ENCODE measurements at regions not wholly inside any gene's neighbourhood (a gene's known extent, or its start where the extent isn't known, plus 50 kb on each side); places are given as distances from the start of the nearest gene placed in this dataset.

DNA sequence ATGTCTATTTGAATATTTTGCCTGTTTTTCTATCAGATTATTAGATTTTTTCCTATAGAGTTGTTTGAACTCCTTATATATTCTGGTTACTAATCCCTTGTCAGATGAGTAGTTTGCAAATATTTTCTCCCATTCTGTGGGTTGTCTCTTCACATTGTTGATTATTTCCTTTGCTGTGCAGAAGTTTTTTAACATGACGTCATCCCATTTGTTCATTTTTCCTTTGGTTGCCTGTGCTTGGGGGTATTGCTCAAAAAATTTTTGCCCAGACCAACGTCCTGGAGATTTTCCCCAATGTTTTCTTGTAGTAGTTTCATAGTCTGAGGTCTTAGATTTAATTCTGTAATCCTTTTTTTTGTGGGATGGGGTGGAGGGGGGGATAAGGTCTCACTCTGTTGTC, 168.7 kb upstream of the NFIA start:
- peak; percentile 23 for DNase-seq

DNA sequence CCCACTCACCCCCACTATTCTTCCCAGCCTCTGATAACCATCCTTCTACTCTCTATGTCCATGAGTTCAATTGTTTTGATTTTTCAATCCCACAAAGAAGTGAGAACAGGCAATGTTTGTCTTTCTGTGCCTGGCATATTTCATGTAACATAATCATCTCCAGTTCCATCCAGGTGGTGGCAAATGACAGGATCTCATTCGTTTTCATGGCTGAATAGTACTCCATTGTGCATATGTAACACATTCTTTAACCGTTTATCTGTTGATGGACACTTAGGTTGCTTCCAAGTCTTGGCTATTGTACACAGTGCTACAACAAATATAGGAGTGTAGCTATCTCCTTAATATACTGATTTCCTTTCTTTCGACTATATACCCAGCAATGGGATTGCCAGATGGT, 169.3 kb upstream of the NFIA start:
- DNase-seq = no peak

DNA sequence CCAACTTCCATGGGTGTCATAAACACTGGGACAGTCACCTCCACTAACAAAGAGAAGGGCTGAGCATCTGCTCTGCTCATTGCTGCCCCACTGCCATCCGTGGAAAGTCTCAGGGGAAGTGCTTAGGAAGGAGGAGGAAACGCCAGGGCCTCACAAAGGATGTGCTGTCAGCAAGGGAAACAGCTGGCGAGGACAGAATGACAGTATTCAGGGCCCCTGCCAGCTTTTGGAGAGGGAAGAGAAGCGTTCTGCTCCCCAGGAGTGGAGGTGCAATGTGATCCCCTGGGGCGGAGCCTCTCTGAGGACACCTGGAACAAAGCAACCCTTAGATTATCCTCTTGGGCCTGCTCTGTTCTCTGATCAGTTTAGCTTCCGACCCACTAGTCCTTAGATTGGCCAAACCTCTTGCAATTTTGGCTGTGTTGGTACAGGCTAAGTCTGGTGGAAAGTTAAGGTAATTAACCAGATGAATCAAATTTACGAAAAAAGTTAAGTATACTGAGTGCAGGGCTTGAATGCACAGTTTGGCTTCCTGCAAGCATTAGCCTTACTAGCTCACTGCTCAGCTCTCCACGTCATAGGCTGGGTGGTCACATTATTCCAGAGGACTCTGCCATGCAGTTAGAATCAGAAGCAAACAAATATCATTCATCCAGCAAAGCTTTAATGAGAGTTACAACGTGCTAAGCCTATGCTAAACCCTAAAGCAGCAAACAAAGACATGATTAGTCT, 170.2 kb upstream of the NFIA start:
- DNase-seq = no peak

DNA sequence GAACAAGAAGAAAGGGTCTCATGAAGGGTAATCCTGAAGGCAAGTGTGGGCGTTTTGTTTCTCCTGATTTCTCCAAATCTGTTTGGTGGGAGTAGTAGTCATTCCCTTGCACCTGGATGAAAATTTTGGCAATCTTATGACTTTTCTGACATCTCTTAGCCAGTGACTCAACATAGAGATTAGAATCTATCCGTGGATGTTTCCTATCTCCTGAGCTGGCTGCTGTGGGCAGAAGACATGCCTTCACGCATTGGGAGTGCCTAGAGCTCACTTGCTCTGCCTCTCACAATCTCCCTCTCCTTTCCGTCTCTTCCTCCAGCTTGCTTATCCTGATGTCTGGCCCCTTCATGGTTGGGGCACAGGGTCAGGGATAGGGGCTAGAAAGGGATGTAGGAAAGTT, 174.2 kb upstream of the NFIA start:
- DNase-seq = no peak

GRCh38 chr1:60906526-60906925, 175.8 kb upstream of the NFIA start:
- DNase-seq = no peak

GRCh38 chr1:60906039-60906438, 176.3 kb upstream of the NFIA start:
- DNase-seq = no peak

GRCh38 chr1:60904099-60904851, 178.1 kb upstream of the NFIA start:
- DNase-seq = peak; percentile 44

DNA sequence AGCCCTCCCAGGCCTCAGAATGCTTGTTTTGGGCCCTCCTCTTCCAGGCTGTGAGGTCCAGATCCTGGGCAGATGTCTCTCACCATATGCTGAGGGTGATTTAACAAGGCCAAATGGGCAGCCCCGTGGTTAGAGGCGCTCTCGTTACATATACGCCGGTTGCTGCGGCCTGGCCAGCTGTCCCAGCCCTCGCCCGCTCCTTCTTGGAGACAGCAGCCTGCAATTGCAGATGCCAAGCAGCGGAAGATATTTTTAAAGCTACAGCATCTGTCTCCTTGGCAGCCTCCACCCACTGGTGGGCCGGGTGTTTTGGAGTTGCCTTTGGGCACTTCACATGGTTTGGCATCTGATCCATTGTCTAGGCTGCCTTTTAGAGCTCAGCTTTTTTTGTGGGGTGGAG, 178.8 kb upstream of the NFIA start:
- no peak for DNase-seq

- DNase-seq = no peak
Observed at GRCh38 chr1:60899464-60899863, 182.9 kb upstream of the NFIA start.

DNA sequence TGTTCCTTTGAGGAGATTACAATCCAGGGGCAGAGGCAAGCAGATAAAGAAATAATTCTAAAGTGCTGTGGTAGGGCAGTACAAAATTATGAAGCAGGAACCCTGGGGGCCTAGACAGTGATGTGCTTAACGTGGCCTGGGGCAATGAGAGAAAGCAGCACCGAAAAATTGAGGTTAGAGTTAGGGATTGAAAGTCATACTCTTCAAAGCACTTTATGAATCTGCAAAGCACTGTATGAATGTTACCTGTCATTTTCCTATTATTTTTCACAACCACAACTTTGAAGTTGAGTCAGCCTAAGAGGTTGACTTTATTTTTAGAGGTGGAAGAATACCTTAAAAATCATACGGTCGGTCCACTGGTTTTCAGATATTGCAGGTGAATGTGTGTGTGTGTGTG, 183.4 kb upstream of the NFIA start:
- no peak for DNase-seq

DNA sequence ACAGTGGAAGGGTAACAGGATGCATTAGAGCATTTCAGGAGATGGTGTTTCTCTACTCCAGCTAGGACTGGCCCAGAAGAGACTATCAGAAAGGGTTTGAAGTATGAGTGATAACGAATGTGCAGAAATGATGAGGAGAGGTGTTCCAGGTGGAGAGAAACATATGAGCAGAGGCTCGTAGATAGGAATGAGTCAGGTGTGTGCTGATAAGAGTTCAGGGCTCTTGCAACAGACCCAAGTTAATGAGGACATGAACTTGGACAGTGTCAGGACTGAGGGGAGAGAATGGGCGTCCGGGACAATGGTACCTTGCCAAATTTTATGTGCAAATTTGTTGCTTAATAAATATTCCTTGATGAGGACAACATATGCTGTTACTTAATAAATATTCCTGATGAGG, 183.9 kb upstream of the NFIA start:
- DNase-seq = no peak

DNA sequence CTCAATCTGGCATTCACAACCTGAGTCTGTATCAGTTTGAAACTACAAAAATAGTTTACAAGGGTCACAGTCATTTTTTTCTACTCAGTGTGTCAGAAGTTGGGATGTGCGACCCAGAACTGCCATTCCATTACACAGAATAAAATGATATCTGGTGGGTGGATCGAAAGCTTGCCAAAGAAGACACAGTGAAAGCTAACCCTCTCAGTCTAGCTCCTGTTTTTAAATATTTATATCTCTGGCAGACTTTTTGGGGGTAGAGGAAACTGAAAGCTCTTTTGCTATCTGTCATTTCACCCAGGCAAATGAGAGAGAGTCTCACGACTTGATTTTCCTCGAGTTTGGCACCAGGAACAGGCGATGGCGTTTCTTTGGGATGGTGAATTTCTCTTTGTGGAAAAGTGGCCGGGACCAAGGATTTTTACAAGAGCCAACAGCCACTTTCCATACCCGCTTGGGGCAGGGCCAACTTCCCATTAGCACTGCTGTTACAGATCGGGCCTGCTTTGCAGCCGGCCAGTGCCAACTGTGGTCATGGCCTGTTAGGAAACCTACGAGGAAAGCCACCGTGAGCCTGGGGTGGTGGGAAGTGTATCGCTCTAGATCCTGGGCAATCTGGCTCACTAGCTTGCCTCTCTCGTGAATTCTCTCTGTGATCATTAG, 185.5 kb upstream of the NFIA start:
- DNase-seq = no peak

DNA sequence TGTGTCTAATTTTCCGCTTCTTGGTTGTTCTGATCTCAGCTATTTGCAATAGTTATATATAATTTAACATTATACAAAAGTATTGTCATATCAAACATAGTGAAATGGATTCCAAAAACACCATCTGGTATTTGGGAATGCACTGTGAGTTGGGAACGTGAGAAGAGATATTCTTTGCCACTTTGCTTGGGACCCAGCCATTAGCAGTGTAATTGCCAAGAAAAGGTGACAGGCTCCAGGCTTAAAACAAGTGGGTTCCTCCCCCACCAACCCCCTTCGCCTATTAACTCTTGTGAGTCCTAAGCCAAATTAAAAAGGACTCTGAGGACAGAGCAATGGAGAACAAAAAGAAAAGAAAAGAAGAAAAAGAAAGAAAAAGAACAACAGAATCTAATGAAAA, 186.7 kb upstream of the NFIA start:
- DNase-seq = no peak

DNA sequence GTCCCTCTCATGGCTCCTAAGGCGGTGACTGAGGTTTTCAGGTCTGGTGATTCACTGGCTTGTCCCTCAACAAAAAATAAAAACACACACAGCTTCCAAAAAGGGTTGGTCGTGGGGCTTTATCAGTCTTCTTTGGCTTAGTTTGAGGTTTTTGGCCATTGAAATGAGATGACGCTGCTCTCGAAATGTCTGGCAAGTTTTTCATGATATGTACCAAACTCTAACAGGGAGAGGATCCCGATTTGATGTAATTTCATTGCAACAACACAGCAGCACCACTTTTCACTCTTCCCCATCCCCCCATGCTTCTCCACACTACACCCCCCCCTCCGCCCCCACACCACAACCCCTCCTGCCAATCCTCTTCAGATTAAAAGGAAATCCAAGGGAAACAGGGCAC, 187.1 kb upstream of the NFIA start:
- DNase-seq = no peak

- no peak for DNase-seq
Observed at GRCh38 chr1:60894741-60895140, 187.6 kb upstream of the NFIA start.

DNA sequence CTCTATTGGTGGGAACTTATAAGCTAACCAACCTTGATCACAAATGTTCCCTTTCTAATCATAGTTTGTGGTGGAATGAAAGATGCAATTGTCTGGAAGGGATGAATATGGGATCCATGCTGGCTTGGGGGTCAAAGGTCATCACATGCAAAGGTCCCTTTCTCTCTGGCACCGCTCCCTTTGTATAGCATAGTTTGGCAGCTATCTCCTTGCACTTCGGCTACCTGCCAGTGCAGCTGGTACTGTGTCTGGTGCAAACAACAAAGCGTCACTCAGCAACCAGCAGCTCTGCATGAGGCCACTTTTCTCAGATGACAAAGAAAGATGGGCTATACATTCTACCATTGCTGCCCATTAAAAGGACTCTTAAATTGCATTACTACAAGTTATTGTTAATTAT, 188.2 kb upstream of the NFIA start:
- DNase-seq = no peak

GRCh38 chr1:60893136-60893930, 189.0 kb upstream of the NFIA start:
- no peak for DNase-seq

DNA sequence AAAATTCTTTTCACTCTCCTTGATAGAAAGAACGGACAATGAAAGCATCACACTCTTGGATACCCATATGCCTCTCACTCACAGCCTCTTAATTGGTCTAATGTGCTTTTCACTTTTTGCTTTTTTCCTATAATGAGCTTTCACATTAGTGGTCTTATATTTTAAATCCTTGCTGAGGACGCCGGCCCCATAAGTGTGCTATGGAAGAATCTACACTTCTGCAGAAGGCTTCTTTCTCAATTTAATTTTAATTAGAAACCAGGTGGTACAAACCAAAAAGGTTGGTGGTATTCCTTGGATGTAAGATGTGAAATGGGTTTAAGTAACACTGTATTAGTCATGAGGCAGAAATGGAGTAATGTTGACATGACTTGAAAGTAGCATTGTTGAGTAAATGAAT, 190.6 kb upstream of the NFIA start:
- DNase-seq = no peak

- no peak for DNase-seq
Observed at GRCh38 chr1:60891281-60891680, 191.1 kb upstream of the NFIA start.

GRCh38 chr1:60890664-60891063, 191.7 kb upstream of the NFIA start:
- DNase-seq = no peak

DNA sequence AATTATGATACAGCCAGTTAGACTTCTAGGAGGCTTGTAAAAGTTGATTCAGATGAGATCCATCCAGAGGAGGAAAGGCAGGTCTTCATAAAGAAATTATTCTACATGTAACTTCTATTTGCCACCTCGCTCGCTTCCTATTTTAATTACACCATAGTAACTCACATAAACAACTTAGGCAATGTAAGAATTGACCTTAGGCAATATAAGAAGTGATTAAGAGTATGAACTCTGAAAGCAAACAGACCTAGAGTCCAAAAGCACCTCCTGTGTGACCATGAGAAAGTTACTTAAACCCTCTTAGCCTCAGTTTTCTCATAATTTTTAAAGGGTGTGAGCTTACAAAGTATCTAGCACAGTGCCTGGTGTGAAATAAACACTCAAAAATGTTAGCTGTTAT, 192.7 kb upstream of the NFIA start:
- DNase-seq = no peak

DNA sequence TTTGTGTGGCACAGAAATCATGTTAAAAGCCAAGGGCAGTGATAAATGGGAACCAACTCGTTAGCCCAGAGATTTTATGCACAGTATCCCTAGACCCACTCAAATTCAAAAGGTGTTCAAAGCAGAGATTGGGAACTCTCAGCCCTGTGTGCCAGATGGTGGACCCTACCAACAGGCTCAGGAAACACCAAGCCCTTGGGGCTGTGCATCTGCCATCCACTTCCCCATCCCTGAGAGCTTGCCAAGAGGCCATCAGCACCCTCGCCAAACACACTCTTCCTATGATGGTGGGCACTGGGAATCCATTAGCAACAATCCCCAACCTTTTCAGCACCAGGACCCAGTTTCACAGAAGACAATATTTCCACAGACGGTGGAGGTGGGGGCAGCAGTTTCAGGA, 194.2 kb upstream of the NFIA start:
- no peak for DNase-seq

- DNase-seq = peak; percentile 16
Observed at GRCh38 chr1:60886793-60887331, 195.5 kb upstream of the NFIA start.
